ENCODE measurements at regions not wholly inside any gene's neighbourhood (a gene's known extent, or its start where the extent isn't known, plus 50 kb on each side); places are given as distances from the start of the nearest gene placed in this dataset.

- H3K4me2 ChIP-seq (ENCODE audit: extremely low read depth, insufficient read depth, low read length): no peak overlapping the region
- TF ChIP-seq CTCF (conservative IDR thresholded peaks at IDR 0.05 in 1 of 2, IDR thresholded peaks at IDR 0.05 in 1 of 2; ENCODE audit: low read depth in 1 of 2, low read length in 2 of 2) (no peak), EZH2 (IDR thresholded peaks at IDR 0.05; ENCODE audit: low read length, missing control alignments) (no peak)
- no peaks in the 10 kb centered on the region for H3K79me2 ChIP-seq (ENCODE audit: control insufficient read depth, insufficient read depth, low read length)
- no peaks in the 10 kb centered on the region for H3K27me3 ChIP-seq (ENCODE audit: control insufficient read depth, insufficient read depth, low read length)
- DNase-seq (ENCODE audit: low read depth in 2 of 2): no peak
- H3K4me3 ChIP-seq (replicated peaks in 1 of 4; ENCODE audit: control extremely low read depth in 1 of 4, insufficient read depth in 1 of 4, low read depth in 3 of 4, low read length in 4 of 4): no peak overlapping the region
- H3K9ac ChIP-seq (ENCODE audit: insufficient read depth, low read length): no peak overlapping the region
- no peaks in the 10 kb centered on the region for H3K9me3 ChIP-seq (ENCODE audit: control insufficient read depth, insufficient read depth, low read depth, low read length)
- H2AFZ ChIP-seq (ENCODE audit: low read length): no peak overlapping the region
- H4K20me1 ChIP-seq (ENCODE audit: control insufficient read depth, extremely low read depth, insufficient read depth, low read length): no peaks in the 10 kb centered on the region
- H3K4me1 ChIP-seq (ENCODE audit: control insufficient read depth, extremely low read depth, insufficient read depth, low read length): no peaks in the 10 kb centered on the region
- no peak overlapping the region for H3K27ac ChIP-seq (ENCODE audit: insufficient read depth, low read length)
- H3K36me3 ChIP-seq (ENCODE audit: control insufficient read depth, insufficient read depth, low read length): no peaks in the 10 kb centered on the region
Observed at GRCh38 chr14:44412858-44413569, 94.1 kb downstream of the FSCB start.

- no peak overlapping the region for H3K27ac ChIP-seq (ENCODE audit: insufficient read depth, low read length)
- no peaks in the 10 kb centered on the region for H3K27me3 ChIP-seq (ENCODE audit: control insufficient read depth, insufficient read depth, low read length)
- no peaks in the 10 kb centered on the region for H4K20me1 ChIP-seq (ENCODE audit: control insufficient read depth, extremely low read depth, insufficient read depth, low read length)
- no peaks in the 10 kb centered on the region for H3K79me2 ChIP-seq (ENCODE audit: control insufficient read depth, insufficient read depth, low read length)
- no peaks in the 10 kb centered on the region for H3K9me3 ChIP-seq (ENCODE audit: control insufficient read depth, insufficient read depth, low read depth, low read length)
- no peak overlapping the region for H3K9ac ChIP-seq (ENCODE audit: insufficient read depth, low read length)
- H3K4me2 ChIP-seq (ENCODE audit: extremely low read depth, insufficient read depth, low read length): no peak overlapping the region
- peak; percentile 1 to 2 for DNase-seq (ENCODE audit: low read depth in 2 of 2)
- H3K36me3 ChIP-seq (ENCODE audit: control insufficient read depth, insufficient read depth, low read length): no peaks in the 10 kb centered on the region
- H3K4me3 ChIP-seq (replicated peaks in 1 of 4; ENCODE audit: control extremely low read depth in 1 of 4, insufficient read depth in 1 of 4, low read depth in 3 of 4, low read length in 4 of 4): no peak overlapping the region
- TF ChIP-seq CTCF (conservative IDR thresholded peaks at IDR 0.05 in 1 of 2, IDR thresholded peaks at IDR 0.05 in 1 of 2; ENCODE audit: low read depth in 1 of 2, low read length in 2 of 2): no peak
- TF ChIP-seq EZH2 (IDR thresholded peaks at IDR 0.05; ENCODE audit: low read length, missing control alignments): no peak
- H3K4me1 ChIP-seq (ENCODE audit: control insufficient read depth, extremely low read depth, insufficient read depth, low read length): no peaks in the 10 kb centered on the region
- H2AFZ ChIP-seq (ENCODE audit: low read length): no peak overlapping the region
Observed at GRCh38 chr14:44405011-44405486, 102.0 kb downstream of the FSCB start.

DNA sequence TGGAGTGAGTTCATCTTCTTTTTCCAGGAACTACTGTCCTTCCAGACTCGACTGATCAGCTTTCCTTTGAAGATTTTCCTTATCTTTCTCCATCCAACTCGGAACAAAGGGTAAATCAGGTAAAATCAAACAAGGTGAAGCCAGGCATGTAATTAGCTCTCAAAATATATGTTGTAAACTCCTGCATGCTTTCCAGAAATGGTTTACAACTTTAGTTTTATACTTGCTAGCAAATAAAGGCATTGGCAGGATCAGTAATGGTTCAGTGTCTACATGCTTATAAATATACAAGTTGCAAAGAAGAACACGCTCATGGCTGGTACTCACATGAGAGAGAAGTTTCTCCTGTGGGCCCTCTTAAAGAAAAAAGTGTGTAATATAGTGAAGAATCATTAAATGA is 102.5 kb downstream of the FSCB start:
- no peaks in the 10 kb centered on the region for H3K27me3 ChIP-seq (ENCODE audit: control insufficient read depth, insufficient read depth, low read length)
- H3K27ac ChIP-seq (ENCODE audit: insufficient read depth, low read length): no peak overlapping the region
- H3K79me2 ChIP-seq (ENCODE audit: control insufficient read depth, insufficient read depth, low read length): no peaks in the 10 kb centered on the region
- H4K20me1 ChIP-seq (ENCODE audit: control insufficient read depth, extremely low read depth, insufficient read depth, low read length): no peaks in the 10 kb centered on the region
- no peak overlapping the region for H3K4me2 ChIP-seq (ENCODE audit: extremely low read depth, insufficient read depth, low read length)
- no peak overlapping the region for H3K9ac ChIP-seq (ENCODE audit: insufficient read depth, low read length)
- TF ChIP-seq CTCF (conservative IDR thresholded peaks at IDR 0.05 in 1 of 2, IDR thresholded peaks at IDR 0.05 in 1 of 2; ENCODE audit: low read depth in 1 of 2, low read length in 2 of 2) (no peak), EZH2 (IDR thresholded peaks at IDR 0.05; ENCODE audit: low read length, missing control alignments) (no peak)
- no peaks in the 10 kb centered on the region for H3K4me1 ChIP-seq (ENCODE audit: control insufficient read depth, extremely low read depth, insufficient read depth, low read length)
- no peaks in the 10 kb centered on the region for H3K36me3 ChIP-seq (ENCODE audit: control insufficient read depth, insufficient read depth, low read length)
- no peak for DNase-seq (ENCODE audit: low read depth in 2 of 2)
- no peaks in the 10 kb centered on the region for H3K9me3 ChIP-seq (ENCODE audit: control insufficient read depth, insufficient read depth, low read depth, low read length)
- no peak overlapping the region for H3K4me3 ChIP-seq (replicated peaks in 1 of 4; ENCODE audit: control extremely low read depth in 1 of 4, insufficient read depth in 1 of 4, low read depth in 3 of 4, low read length in 4 of 4)
- no peak overlapping the region for H2AFZ ChIP-seq (ENCODE audit: low read length)
